ENCODE measurements at regions not wholly inside any gene's neighbourhood (a gene's known extent, or its start where the extent isn't known, plus 50 kb on each side); places are given as distances from the start of the nearest gene placed in this dataset.
"Not testable (repeated sequence)": the region's sequence is repeated elsewhere in the genome, so short reads cannot be mapped to it uniquely, and the experiment has no call there.

DNA sequence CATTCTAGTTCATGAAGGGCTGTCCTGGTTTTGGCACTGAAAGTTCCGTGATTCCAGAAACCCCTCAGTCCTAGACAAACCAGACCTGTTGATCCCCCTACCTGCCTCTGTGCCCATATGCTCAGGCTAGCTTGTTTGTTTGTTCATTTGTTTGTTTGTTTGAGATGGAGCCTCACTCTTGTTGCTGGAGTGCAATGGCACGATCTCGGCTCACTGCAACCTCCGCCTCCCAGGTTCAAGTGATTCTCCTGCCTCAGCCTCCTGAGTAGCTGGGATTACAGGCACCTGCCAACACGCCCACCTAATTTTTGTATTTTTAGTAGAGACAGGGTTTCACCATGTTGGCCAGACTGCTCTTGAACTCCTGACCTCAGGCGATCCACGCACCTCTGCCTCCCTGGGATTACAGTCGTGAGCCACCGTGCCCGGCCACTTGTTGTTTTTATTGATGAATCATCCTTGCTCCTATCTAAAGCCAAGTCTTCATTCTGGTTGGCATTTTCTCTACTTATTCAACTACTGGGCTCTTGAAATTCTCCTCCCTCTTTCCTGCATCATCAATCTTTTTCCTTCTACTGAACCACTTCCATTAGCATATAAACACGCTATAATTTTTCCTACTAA lies 86.3 kb upstream of the BMP2K start:
- intact Hi-C loops (cut with DNase I): no loop called here
- DNase-seq: no peak

DNA sequence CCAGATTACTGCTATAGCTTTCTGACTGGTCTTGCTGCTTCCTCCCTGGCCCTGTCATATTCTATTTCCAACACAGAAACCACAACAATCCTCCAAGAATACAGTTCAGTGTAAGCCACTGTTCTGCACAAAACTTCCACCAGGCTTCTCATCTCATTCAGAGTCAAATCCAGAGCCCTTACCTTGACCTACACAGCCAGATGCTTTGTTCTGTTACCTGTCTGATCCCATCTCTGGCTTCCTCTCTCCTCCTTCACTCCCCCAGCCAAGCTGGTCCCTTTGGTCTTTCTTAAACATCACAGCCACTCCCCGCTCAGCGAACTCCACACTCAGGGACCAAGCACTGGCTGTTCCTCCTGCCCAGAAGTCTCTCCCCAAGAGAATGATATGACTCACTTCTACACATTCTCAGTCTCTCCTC lies 84.8 kb upstream of the BMP2K start:
- DNase-seq: no peak
- intact Hi-C loops (cut with DNase I): no loop called here

DNA sequence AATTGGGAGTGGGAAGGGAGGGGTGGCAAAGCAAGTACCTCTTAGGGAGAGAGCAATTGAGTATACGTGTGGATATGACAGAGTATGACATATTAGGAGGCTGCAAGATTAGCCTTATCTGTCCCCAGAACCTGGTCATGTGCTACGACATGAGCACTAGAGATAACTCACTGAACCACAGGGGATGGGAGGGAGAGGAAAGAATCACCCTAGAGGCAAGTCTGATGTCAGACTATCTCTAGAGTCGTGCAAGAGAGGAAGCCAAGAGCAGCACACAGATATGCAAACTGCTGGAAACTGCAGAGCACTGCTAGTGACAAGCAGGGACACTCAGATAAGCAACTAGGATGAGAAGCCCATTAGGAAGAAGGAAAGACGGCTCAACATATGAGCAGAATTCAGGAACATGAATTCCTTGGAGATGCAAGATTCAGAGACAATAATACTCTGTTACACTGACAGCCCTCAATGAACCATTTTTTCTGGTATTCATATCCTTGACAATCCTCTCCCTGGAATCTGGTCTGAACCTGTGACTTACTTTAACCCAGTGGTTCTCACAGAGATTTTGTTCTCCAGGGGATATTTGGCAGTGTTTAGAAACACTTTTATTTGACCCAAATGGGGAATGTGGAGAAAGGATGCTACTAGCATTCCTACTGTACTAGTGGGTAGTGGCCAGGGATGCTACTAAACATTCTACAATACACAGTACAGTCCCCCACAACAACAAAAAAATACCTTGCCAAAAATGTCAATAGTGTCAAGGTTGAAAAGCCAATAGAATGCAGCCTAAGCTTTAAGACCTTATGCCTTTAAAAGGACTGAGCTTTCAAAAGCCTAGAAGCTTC lies 84.0 kb upstream of the BMP2K start:
- peak in 1 of 42 donors; percentile 14 for DNase-seq
- intact Hi-C loops (cut with DNase I): no loop called here

DNA sequence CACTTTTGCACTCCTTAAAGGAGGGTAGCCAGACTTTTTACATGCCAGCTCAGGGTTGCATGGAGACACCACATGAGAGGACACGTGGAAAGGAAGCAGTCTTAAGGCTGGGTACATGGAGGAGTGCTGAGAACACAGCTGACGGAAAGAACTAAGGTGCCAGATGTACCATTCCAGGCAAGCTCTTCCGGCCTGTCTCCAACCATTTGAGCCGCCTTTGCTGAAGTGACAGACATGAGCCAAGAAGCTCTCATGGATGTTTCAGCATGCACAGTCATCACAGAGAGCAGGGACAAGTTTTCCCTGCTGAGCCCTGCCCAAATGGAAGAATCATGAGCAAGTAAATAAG lies 83.4 kb upstream of the BMP2K start:
- peak in 10 of 42 donors; percentile 7 to 49 (median 21) for DNase-seq
- intact Hi-C loops (cut with DNase I): no loop called here

DNA sequence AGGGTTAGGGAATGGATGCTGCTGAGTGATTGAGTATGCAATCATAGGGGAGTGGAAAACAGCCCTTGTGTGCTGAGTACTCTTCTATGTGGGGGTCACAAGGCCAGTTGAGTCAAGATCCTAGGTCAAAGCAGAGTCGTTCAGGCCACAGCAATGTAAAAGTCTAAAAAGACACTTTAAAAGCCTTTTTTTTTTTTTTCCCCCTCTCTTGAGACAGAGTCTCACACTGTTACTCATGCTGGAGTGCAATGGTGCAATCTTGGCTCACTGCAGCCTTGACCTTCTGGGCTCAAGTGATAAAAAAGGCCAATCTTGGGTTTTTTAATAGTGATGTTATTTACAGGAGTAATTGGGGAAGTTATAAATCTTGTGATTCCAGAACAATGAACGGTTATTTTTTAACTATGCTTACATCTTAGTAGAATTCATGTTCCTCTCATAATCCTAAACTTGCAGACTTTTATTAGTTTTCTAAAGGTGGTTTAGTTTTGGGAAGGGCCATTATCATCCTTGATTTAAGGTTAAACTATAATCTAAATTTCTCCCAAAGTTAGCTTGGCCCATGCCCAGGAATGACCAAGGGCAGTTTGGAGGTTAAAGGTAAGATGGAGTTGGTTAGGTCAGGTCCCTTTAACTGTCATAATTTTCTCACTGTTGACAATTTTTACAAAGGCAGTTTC lies 82.2 kb upstream of the BMP2K start:
- intact Hi-C loops (cut with DNase I): no loop called here
- DNase-seq: no peak

DNA sequence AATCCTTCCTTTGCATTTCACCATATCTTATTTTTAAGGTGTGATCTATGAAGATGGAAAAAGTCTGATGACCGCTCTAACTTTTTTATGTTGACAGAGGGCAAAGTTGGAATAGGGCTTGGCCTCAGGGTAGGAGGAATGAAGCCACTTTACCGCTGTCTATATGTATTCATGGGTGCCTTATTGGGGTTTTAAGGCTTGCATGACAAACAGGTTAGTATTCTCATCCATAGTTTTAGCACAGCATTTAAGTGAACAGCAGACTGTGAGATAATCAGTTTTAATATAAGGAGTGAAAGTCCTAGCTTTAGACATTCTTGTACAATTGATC lies 81.7 kb upstream of the BMP2K start:
- intact Hi-C loops (cut with DNase I): no loop called here

DNA sequence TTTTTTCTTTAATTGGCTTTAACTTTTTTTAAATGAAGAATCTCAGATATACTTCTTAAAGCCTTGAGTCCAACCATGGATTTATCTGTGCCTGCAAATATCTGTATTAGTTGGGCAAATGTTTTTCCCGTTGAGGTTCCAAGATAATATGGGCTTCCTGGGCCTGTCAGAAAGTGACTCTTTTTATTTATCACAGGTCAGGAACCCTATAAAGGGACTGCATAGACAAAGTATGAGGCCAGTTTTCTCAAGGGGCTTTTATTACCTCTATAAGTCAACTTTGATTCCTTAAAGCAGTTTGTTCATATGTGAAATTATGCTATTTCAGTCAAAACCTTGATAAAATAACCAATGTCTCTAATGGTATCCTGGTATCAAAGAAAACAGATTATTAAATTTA lies 80.2 kb upstream of the BMP2K start:
- no peak for DNase-seq
- intact Hi-C loops (cut with DNase I): no loop called here

More for the DNA sequence above, 81.7 kb upstream of the BMP2K start:
- DNase-seq: no peak

DNA sequence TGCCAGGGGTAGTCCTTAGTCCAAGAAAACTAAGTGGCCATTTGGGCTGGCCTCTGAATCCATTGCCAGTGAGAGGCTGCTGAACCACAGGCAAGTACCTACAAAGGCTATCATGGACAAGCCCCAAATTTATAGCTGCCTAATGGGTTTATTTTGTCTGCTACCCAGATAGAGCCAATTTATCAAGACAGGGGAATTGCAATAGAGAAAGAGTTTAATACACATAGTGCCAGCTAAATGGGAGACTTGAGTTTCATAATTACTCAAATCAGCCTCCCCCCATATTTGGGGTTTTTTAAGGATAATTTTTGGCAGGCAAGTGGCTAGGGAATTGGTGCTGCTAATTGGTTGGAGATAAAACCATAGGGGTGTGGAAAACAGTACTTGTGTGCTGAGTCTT lies 73.1 kb upstream of the BMP2K start:
- intact Hi-C loops (cut with DNase I): loop anchor here (10.0 kb wide), 1 partner anchor 72 kb away; the partner anchor contains the start of gene BMP2K

DNA sequence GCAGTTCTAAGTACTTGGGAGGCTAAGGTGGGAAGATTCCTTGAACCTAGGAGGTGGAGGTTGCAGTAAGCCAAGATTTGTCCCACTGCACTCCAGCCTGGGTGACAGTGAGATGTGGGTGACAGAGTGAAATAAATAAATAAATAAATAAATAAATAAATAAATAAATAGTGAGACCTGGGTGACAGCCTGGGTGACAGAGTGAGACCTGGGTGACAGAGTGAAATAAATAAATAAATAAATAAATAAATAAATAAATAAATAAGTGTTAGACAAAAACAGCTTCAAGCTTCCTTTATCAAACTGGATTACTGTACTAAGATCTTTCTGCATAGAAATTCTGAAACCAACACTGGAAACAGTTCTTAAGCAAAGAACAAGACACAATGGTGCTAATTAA lies 71.8 kb upstream of the BMP2K start:
- intact Hi-C loops (cut with DNase I): loop anchor here (10.0 kb wide), 1 partner anchor 70 kb away; the partner anchor contains the start of gene BMP2K
- DNase-seq: no peak

More for the DNA sequence above, 73.1 kb upstream of the BMP2K start:
- DNase-seq: no peak

DNA sequence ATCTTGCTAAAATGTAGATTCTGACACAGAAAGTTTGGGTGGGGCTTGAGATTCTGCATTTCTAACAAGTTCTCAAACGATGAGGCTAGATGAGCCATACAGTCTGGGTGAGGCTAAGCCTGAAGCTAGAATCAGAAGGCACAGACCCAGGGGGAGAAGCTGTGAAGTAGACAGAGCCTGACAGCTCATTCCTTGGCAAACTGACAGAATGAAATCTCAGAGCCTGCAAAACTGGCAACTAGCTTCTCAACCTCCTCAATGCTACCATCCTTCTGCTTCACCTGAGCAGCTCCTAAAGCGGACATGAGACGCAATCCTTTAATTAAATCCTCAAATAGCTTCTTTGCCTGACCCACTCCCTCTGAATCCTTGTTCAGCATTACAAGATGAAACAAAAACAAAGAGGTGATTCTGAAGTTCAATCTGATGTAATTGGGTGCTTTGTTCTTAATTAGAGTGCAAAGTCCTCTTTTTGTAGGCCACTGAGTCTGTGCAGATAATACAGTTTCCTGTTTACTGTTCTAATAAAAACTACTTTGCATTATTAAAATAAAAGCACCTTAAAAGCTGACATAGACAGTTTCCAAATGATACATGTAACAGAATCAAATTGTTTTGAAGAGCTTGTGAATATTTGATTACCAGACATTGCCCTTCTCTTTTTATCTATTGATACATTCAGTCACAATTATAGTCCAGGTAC lies 71.0 kb upstream of the BMP2K start:
- intact Hi-C loops (cut with DNase I): loop anchor here (10.0 kb wide), 1 partner anchor 70 kb away; the partner anchor contains the start of gene BMP2K

DNA sequence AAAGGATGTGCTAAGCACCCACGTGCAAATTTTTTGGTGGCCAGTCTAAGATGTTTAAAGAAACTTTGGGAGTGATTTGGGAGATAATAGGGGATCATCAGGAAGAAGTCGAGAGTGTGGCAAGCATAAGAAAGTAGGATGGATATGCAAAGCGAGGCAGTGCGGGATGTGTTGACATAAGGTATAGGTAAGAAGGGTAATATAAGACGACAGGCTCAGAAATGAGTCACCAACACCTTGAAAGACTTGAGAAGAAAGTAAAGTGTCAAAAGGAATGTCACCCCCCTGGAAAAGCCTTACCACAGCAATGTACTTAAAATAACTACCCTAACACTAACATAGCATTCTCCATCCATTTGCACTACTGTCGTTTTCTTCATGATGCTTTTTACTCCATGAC lies 69.8 kb upstream of the BMP2K start:
- no peak for DNase-seq
- intact Hi-C loops (cut with DNase I): loop anchor here (10.0 kb wide), 1 partner anchor 68 kb away; the partner anchor contains the start of gene BMP2K

More for the DNA sequence above, 71.0 kb upstream of the BMP2K start:
- DNase-seq: peak in 12 of 42 donors; percentile 8 to 62 (median 30)

DNA sequence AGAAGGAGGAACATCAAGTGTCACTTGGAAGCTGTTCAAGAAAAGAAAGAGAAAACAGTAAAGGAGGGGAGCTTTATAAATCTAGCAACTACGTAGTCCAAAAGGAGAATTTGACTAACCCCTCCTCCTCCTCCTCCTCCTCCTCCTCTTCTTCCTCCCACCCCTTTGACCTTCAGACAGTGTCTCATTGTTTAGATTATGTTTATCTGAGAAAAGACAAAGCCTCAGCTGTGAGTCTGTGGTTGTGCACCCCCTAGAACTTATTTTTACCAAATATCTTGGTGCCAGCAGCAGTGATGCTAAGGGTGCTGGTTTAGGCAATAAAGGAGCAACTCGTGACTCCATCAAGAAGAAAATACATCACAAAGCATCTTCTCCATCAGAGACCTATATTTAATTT lies 68.9 kb upstream of the BMP2K start:
- intact Hi-C loops (cut with DNase I): loop anchor here (10.0 kb wide), 1 partner anchor 68 kb away; the partner anchor contains the start of gene BMP2K

DNA sequence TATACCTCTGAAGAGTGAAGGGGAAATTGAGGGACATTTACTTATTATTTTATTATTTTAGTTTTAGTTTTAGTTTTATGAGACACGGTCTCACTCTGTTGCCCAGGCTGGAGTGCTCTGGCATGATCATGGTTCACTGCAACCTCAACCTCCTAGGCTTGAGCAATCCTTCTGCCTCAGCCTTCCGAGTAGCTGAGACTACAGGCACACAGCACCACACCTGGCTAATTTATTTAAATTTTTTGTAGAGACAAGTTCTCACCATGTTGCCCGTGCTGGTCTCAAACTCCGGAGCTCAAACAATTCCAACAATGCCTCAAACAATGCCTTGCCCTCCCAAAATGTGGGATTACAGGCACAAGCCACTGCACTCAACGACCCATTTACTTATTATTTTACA lies 68.4 kb upstream of the BMP2K start:
- intact Hi-C loops (cut with DNase I): loop anchor here (10.0 kb wide), 1 partner anchor 67 kb away; the partner anchor contains the start of gene BMP2K
- DNase-seq: no peak

More for the DNA sequence above, 68.9 kb upstream of the BMP2K start:
- DNase-seq: peak in 9 of 42 donors; percentile 8 to 52 (median 25)

DNA sequence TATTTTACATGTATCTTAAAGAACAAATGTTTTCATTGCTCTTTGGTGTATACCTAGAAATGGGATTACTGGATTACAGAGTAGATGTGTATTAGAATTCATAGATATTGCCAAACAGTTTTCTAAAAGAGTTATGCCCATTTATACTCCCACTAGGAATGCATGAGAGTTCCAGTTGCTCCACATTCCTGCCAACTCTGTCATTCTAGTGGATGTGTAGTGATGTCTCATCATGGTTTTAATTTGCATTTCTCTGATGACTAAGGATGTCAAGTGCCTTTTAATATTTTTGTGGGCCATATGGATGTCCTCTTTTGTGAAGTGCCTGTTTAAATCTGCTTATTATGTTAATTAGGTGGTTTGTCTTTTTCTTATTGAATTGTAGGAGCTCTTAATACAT lies 65.6 kb upstream of the BMP2K start:
- intact Hi-C loops (cut with DNase I): no loop called here
- DNase-seq: no peak

DNA sequence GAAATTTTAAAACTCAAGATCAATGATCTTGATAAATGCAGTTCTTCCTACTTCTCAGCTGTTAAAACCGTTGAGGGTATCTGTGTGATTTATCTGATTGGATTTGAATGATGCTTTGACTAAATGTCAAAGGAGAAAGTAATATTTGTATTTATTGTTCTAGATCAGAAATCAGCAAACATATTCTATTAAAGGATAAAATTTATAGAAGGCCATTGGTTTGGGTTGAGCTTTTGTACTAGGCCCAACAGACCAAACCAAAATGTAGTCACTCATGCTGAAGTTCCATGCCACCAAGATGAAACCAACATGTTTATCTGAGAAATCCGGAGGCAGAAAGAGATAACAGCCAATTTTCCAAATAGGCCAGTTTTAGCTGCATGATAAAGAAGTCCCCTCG lies 64.5 kb upstream of the BMP2K start:
- intact Hi-C loops (cut with DNase I): no loop called here

DNA sequence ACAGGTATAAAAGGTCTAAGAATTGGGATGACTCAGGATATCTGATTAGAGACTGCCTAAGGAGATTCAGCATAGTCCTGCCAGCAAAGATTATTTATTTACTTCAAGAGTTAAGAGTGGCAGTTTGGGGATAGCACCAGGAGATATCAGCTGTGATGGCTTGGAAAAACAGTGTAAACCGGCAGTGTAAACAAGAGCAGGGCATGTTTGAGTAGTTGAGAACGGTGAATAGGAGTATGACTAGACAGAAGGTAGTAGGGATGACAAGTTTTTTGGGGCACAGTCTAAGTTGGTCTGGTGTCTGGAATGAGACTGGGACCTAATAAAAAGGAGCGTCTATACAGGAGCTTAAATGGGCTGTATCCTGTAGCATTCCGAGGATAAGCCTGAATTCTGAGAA lies 61.6 kb upstream of the BMP2K start:
- DNase-seq; intact Hi-C loops (cut with DNase I): not testable (repeated sequence)

More for the DNA sequence above, 64.5 kb upstream of the BMP2K start:
- no peak for DNase-seq

DNA sequence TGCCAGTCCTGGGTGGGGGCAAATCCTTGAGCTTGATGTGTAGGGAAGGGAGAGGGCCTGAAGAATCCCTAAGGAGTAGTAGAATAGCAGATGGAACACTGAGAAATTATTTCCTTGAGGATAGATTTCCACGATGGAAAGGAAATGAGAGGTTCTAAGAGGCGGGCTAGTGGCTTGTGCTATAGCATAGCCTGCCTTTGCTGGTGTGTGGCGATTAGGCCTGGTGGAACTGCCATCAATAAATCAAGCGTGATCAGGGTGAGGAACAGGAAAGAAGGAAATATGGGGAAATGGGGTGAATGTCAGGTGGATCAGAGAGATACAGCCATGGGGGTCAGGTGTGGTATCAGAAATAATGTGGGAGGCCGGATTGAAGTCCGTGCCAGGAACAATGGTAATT lies 60.8 kb upstream of the BMP2K start:
- DNase-seq; intact Hi-C loops (cut with DNase I): not testable (repeated sequence)

DNA sequence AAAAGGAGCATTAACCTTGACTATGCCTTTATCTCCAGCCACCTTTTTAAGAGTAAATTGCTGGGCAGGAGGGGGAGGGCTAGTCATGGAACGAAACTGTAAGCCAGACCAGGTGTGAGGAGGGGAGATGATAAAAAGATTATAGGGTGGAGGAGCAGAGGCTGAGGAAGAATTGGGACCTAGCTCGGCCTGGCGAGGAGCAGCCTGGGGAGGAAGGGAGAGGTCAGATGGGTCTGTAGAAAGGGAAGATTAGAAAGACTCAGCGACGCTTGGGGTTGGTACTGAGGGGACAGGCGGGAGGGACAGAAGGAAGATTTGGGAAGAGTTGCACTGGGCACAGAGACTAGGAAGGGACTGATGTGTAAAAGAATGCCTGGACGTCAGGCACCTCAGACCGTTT lies 58.4 kb upstream of the BMP2K start:
- DNase-seq; intact Hi-C loops (cut with DNase I): not testable (repeated sequence)

DNA sequence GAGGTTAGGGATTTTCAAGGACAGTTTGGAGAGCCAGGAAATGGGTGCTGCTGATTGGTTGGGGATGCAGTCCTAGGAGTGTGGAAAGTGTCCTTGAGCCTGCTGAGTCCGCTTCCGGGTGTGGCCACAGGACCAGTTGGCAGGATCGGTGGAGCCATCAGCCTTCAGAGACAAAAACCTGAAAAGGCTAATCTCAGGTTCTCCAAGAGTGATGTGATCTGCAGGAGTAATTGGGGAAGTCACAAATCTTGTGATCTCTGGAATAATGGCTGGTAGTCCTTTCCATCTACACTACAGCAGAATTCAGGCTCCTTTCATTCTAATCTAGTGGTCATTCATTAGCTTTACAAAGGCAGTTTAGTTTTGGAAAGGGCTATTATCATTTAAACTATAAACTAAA lies 55.9 kb upstream of the BMP2K start:
- DNase-seq: no peak
- intact Hi-C loops (cut with DNase I): no loop called here
